GM23338 (cell line): ENCODE measurements at regions not wholly inside any gene's neighbourhood (a gene's known extent, or its start where the extent isn't known, plus 50 kb on each side); places are given as distances from the start of the nearest gene placed in this dataset.

Source experiments
- ATAC-seq: fragments of 200-7000 bp; cut with Tn5 transposase; 3 replicates; pipeline ENCODE4 v1.9.1; 2020
- DNase-seq: peaks from one replicate; pipeline ENCODE4 v3.0.0-alpha.2; 2015; ENCODE audit warnings: low spot score
- H2AFZ ChIP-seq: fragments of 200-600 bp; sonication (generic); 2 replicates; pipeline ENCODE4 v1.8.0; 2016; ENCODE audit warnings: antibody characterized with exemption, mild to moderate bottlenecking, moderate library complexity
- H3F3A ChIP-seq: fragments of 200-600 bp; sonication (generic); replicated peaks from 2 replicates; pipeline ENCODE4 v1.8.0; 2017; ENCODE audit warnings: antibody characterized with exemption, mixed run types, low read depth
- H3K27ac ChIP-seq: fragments of 200-600 bp; sonication (generic); 2 replicates; pipeline ENCODE4 v1.6.1; 2016; ENCODE audit warnings: low read depth
- H3K27me3 ChIP-seq: fragments of 200-600 bp; sonication (generic); 2 replicates; pipeline ENCODE4 v1.8.0; 2016; ENCODE audit warnings: mild to moderate bottlenecking, mixed run types, moderate library complexity; ENCODE audit not compliant: insufficient read depth
- H3K36me3 ChIP-seq: fragments of 200-600 bp; sonication (generic); 2 replicates; pipeline ENCODE4 v1.8.0; 2016; ENCODE audit warnings: mild to moderate bottlenecking; ENCODE audit not compliant: insufficient read depth
- H3K4me1 ChIP-seq: fragments of 200-600 bp; sonication (generic); 2 replicates; pipeline ENCODE4 v1.8.0; 2016; ENCODE audit warnings: mild to moderate bottlenecking, moderate library complexity; ENCODE audit not compliant: insufficient read depth
- H3K4me2 ChIP-seq: fragments of 200-600 bp; sonication (generic); 2 replicates; pipeline ENCODE4 v1.7.1; 2017; ENCODE audit warnings: mixed run types
- H3K4me3 ChIP-seq: fragments of 200-600 bp; sonication (generic); 2 replicates; pipeline ENCODE4 v1.6.1; 2016; ENCODE audit warnings: mixed run types
- H3K79me2 ChIP-seq: fragments of 200-600 bp; sonication (generic); replicated peaks from 2 replicates; pipeline ENCODE4 v1.8.0; 2017; ENCODE audit warnings: mild to moderate bottlenecking; ENCODE audit not compliant: insufficient read depth
- H3K9me2 ChIP-seq: fragments of 200-600 bp; sonication (generic); 2 replicates; pipeline ENCODE4 v1.8.0; 2017; ENCODE audit not compliant: insufficient read depth
- H4K20me1 ChIP-seq: fragments of 200-600 bp; sonication (generic); replicated peaks from 2 replicates; pipeline ENCODE4 v1.8.0; 2017; ENCODE audit warnings: mild to moderate bottlenecking; ENCODE audit not compliant: insufficient read depth
- H3K27ac Mint-ChIP-seq: 2 replicates; pipeline ENCODE4 v1.8.0; 2020; ENCODE audit warnings: inconsistent platforms, mild to moderate bottlenecking, moderate library complexity, mixed read lengths
- H3K27me3 Mint-ChIP-seq: 3 replicates; pipeline ENCODE4 v1.8.0; 2022; ENCODE audit warnings: low read depth, mild to moderate bottlenecking, moderate library complexity, mixed read lengths, inconsistent platforms; ENCODE audit not compliant: insufficient read depth, poor library complexity
- H3K36me3 Mint-ChIP-seq: 3 replicates; pipeline ENCODE4 v1.8.0; 2021; ENCODE audit warnings: low read depth, mild to moderate bottlenecking, inconsistent platforms, moderate library complexity, mixed read lengths
- H3K4me1 Mint-ChIP-seq: 3 replicates; pipeline ENCODE4 v1.8.0; 2020; ENCODE audit warnings: mild to moderate bottlenecking, inconsistent platforms, mixed read lengths
- H3K4me3 Mint-ChIP-seq: 3 replicates; pipeline ENCODE4 v1.8.0; 2021; ENCODE audit warnings: moderate library complexity, mild to moderate bottlenecking, inconsistent platforms, mixed read lengths
- H3K9me3 Mint-ChIP-seq: 3 replicates; pipeline ENCODE4 v1.8.0; 2020; ENCODE audit warnings: moderate library complexity, mild to moderate bottlenecking, inconsistent platforms, mixed read lengths
- CTCF ChIP-seq, 2 experiments: fragments of 200-600 bp in 1 of 2; sonication (generic) in 1 of 2; conservative IDR thresholded peaks; 2 replicates each; pipeline versions ENCODE4 v1.5.1 to v1.6.1; 2016 to 2017; ENCODE audit warnings: antibody characterized with exemption in 2 of 2, low read depth in 2 of 2, mild to moderate bottlenecking in 2 of 2, moderate library complexity in 1 of 2
- JUNB ChIP-seq: IDR thresholded peaks from one replicate; pipeline ENCODE4 v1.6.1; 2016; ENCODE audit warnings: antibody characterized with exemption; ENCODE audit not compliant: unreplicated experiment
- NANOG ChIP-seq: IDR thresholded peaks from 2 replicates; pipeline ENCODE4 v1.6.1; 2016; ENCODE audit warnings: antibody characterized with exemption, borderline replicate concordance
- POLR2AphosphoS5 ChIP-seq: IDR thresholded peaks from 2 replicates; pipeline ENCODE4 v1.6.1; 2016; ENCODE audit warnings: antibody characterized with exemption, low read depth
- REST ChIP-seq: IDR thresholded peaks from one replicate; pipeline ENCODE4 v1.6.1; 2018; ENCODE audit warnings: antibody characterized with exemption; ENCODE audit not compliant: unreplicated experiment
- TF ChIP-seq, protein P1 (sequence below): fragments of 250-450 bp; sonication (Bioruptor Pico); IDR thresholded peaks from 2 replicates; pipeline ENCODE4 v1.5.0; 2020; ENCODE audit warnings: mild to moderate bottlenecking, moderate library complexity

DNA sequence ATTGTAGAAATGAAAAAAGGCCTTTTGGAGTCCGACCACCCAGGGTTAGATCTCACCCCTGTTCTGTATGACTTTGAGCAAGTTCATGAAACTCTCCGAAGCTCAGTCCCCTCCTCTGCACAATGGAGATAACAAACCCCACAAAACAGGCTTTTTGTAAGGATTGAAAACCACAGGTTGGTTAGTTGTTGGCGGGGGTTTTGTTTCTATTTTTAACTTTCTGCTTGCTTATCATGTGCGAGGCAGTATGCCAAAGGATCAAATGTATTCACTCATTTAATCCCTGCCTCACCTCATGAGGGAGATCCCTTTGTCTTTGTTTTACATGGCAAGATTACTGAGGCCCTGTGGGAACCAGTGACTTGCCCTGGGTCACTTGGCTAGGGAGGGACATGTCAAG is 539.1 kb downstream of the CDK5RAP2 start (continued):
- TF ChIP-seq, protein P1, sequence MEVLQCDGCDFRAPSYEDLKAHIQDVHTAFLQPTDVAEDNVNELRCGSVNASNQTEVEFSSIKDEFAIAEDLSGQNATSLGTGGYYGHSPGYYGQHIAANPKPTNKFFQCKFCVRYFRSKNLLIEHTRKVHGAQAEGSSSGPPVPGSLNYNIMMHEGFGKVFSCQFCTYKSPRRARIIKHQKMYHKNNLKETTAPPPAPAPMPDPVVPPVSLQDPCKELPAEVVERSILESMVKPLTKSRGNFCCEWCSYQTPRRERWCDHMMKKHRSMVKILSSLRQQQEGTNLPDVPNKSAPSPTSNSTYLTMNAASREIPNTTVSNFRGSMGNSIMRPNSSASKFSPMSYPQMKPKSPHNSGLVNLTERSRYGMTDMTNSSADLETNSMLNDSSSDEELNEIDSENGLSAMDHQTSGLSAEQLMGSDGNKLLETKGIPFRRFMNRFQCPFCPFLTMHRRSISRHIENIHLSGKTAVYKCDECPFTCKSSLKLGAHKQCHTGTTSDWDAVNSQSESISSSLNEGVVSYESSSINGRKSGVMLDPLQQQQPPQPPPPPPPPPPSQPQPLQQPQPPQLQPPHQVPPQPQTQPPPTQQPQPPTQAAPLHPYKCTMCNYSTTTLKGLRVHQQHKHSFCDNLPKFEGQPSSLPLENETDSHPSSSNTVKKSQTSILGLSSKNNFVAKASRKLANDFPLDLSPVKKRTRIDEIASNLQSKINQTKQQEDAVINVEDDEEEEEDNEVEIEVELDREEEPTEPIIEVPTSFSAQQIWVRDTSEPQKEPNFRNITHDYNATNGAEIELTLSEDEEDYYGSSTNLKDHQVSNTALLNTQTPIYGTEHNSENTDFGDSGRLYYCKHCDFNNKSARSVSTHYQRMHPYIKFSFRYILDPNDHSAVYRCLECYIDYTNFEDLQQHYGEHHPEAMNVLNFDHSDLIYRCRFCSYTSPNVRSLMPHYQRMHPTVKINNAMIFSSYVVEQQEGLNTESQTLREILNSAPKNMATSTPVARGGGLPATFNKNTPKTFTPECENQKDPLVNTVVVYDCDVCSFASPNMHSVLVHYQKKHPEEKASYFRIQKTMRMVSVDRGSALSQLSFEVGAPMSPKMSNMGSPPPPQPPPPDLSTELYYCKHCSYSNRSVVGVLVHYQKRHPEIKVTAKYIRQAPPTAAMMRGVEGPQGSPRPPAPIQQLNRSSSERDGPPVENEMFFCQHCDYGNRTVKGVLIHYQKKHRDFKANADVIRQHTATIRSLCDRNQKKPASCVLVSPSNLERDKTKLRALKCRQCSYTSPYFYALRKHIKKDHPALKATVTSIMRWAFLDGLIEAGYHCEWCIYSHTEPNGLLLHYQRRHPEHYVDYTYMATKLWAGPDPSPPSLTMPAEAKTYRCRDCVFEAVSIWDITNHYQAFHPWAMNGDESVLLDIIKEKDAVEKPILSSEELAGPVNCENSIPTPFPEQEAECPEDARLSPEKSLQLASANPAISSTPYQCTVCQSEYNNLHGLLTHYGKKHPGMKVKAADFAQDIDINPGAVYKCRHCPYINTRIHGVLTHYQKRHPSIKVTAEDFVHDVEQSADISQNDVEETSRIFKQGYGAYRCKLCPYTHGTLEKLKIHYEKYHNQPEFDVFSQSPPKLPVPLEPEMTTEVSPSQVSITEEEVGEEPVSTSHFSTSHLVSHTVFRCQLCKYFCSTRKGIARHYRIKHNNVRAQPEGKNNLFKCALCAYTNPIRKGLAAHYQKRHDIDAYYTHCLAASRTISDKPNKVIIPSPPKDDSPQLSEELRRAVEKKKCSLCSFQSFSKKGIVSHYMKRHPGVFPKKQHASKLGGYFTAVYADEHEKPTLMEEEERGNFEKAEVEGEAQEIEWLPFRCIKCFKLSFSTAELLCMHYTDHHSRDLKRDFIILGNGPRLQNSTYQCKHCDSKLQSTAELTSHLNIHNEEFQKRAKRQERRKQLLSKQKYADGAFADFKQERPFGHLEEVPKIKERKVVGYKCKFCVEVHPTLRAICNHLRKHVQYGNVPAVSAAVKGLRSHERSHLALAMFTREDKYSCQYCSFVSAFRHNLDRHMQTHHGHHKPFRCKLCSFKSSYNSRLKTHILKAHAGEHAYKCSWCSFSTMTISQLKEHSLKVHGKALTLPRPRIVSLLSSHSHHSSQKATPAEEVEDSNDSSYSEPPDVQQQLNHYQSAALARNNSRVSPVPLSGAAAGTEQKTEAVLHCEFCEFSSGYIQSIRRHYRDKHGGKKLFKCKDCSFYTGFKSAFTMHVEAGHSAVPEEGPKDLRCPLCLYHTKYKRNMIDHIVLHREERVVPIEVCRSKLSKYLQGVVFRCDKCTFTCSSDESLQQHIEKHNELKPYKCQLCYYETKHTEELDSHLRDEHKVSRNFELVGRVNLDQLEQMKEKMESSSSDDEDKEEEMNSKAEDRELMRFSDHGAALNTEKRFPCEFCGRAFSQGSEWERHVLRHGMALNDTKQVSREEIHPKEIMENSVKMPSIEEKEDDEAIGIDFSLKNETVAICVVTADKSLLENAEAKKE (CRISPR knock-in tag) = no peak
- TF ChIP-seq NANOG (no peak), POLR2AphosphoS5 (no peak), CTCF (conservative IDR thresholded peaks at IDR 0.05; ENCODE audit: low read depth in 2 of 2) (no peak)

DNA sequence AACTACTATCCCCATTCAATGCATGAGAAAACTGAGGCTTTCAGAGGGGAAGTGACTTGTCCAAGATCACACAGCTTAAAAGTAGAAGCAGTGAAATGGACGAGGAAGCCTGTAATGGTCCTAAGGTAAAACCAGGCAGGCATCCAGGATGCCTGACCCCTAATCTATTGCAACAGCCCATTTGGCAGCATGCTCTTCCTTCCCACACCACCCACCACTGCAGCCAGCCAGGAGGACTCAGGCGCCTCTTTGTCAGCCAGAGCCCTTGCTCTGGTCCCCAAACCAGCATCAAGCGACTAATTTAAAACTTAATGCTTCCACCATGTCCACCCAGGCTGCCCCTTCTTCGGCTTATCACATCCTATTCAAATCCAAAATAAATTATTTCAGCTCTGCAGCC is 541.6 kb downstream of the CDK5RAP2 start:
- Histone ChIP-seq H2AFZ (no peak overlapping the region), H3F3A (no peaks in the 10 kb centered on the region), H3K4me2 (0 out of 2 replicates have a peak overlapping the region, but pooled peaks have one; percentile 56), H4K20me1 (no peaks in the 10 kb centered on the region), H3K9me2 (peaks cover 3% of the 10 kb centered on the region; the same call in 1 of the 2 replicates), H3K79me2 (no peaks in the 10 kb centered on the region), H3K4me1 (peaks cover 16% of the 10 kb centered on the region), H3K36me3 (no peaks in the 10 kb centered on the region), H3K27me3 (no peaks in the 10 kb centered on the region), H3K4me3 (no peak overlapping the region), H3K27ac (no peak overlapping the region)
- Mint-ChIP-seq H3K9me3 (no peaks in the 10 kb centered on the region), H3K27me3 (no peaks in the 10 kb centered on the region), H3K27ac (no peak overlapping the region), H3K4me1 (peaks cover 21% of the 10 kb centered on the region; the same call in 2 of the 3 replicates), H3K36me3 (no peaks in the 10 kb centered on the region), H3K4me3 (no peak overlapping the region)
- DNase-seq (no peak), ATAC-seq (no peak; the same call in 2 of the 3 replicates)
- TF ChIP-seq REST = no peak
- TF ChIP-seq JUNB = no peak
